Calu3 (cell line): ENCODE measurements at regions not wholly inside any gene's neighbourhood (a gene's known extent, or its start where the extent isn't known, plus 50 kb on each side); places are given as distances from the start of the nearest gene placed in this dataset.

ENCODE experiments used
- BruUV-seq: library from RNA; stranded (reverse); fragments of 400-500 nt; replicated peaks from 2 replicates; lab custom pipeline; 2021; lab: Mats Ljungman, UMichigan
- CTCF ChIA-PET: fragments of 300-600 bp; sonication (Branson Sonifier 250); formaldehyde crosslinking; loops from one replicate; lab custom pipeline; 2022; ENCODE audit warnings: antibody characterized with exemption; lab: Charles Lee
- DNase-seq: peaks from one replicate; pipeline ENCODE4 v3.0.0; 2022
- H3K27ac Mint-ChIP-seq: one replicate; pipeline ENCODE4 v1.8.0; 2022; ENCODE audit warnings: mixed read lengths; ENCODE audit not compliant: unreplicated experiment
- H3K27me3 Mint-ChIP-seq: one replicate; pipeline ENCODE4 v1.8.0; 2022; ENCODE audit warnings: mixed read lengths; ENCODE audit not compliant: unreplicated experiment
- H3K36me3 Mint-ChIP-seq: one replicate; pipeline ENCODE4 v1.8.0; 2022; ENCODE audit warnings: mild to moderate bottlenecking, moderate library complexity, mixed read lengths; ENCODE audit not compliant: insufficient read depth, unreplicated experiment
- H3K4me1 Mint-ChIP-seq: one replicate; pipeline ENCODE4 v1.8.0; 2022; ENCODE audit warnings: mild to moderate bottlenecking, low read depth, mixed read lengths; ENCODE audit not compliant: unreplicated experiment
- H3K4me3 Mint-ChIP-seq: one replicate; pipeline ENCODE4 v1.8.0; 2022; ENCODE audit warnings: mild to moderate bottlenecking, low read depth, moderate library complexity, mixed read lengths; ENCODE audit not compliant: unreplicated experiment
- H3K9me3 Mint-ChIP-seq: one replicate; pipeline ENCODE4 v1.8.0; 2022; ENCODE audit warnings: low read depth, mixed read lengths; ENCODE audit not compliant: unreplicated experiment
- intact Hi-C: fragments of 100-400 bp; cut with micrococcal nuclease; formaldehyde crosslinking; loops from one replicate; pipeline ENCODE4 v1.10.0; 2022; ENCODE audit not compliant: unreplicated experiment
- TF ChIP-seq, protein P1 (sequence below): fragments of 200-600 bp; IDR thresholded peaks from one replicate; pipeline ENCODE4 v1.8.0; 2022; ENCODE audit warnings: antibody characterized with exemption; ENCODE audit not compliant: unreplicated experiment

DNA sequence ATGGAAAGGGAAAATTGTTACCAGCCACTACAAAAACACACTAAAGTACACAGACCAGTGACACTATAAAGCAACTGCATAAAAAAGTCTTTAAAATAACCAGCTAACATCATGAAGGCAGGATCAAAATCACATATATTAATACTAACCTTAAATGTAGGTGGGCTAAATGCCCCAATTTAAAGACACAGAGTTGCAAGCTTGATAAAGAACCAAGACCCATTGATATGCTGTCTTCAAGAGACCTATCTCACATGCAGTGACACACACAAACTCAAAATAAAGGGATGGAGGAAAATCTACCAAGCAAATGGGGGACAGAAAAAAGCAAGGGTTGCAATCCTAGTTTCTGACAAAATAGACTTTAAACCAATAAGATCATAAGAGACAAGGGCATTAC, 246.3 kb downstream of the SEC16B start:
- CTCF ChIA-PET: no interaction called here
- no peak overlapping the region for H3K27ac Mint-ChIP-seq
- peaks cover 37% of the 10 kb centered on the region for H3K27me3 Mint-ChIP-seq
- H3K36me3 Mint-ChIP-seq: no peaks in the 10 kb centered on the region
- intact Hi-C loops: no loop called here
- H3K4me3 Mint-ChIP-seq: no peak overlapping the region
- no peak for DNase-seq
- H3K4me1 Mint-ChIP-seq: no peaks in the 10 kb centered on the region
- no TSS peak for BruUV-seq
- TF ChIP-seq, protein P1, sequence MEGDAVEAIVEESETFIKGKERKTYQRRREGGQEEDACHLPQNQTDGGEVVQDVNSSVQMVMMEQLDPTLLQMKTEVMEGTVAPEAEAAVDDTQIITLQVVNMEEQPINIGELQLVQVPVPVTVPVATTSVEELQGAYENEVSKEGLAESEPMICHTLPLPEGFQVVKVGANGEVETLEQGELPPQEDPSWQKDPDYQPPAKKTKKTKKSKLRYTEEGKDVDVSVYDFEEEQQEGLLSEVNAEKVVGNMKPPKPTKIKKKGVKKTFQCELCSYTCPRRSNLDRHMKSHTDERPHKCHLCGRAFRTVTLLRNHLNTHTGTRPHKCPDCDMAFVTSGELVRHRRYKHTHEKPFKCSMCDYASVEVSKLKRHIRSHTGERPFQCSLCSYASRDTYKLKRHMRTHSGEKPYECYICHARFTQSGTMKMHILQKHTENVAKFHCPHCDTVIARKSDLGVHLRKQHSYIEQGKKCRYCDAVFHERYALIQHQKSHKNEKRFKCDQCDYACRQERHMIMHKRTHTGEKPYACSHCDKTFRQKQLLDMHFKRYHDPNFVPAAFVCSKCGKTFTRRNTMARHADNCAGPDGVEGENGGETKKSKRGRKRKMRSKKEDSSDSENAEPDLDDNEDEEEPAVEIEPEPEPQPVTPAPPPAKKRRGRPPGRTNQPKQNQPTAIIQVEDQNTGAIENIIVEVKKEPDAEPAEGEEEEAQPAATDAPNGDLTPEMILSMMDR: no peak
- H3K9me3 Mint-ChIP-seq: peaks cover 3% of the 10 kb centered on the region

DNA sequence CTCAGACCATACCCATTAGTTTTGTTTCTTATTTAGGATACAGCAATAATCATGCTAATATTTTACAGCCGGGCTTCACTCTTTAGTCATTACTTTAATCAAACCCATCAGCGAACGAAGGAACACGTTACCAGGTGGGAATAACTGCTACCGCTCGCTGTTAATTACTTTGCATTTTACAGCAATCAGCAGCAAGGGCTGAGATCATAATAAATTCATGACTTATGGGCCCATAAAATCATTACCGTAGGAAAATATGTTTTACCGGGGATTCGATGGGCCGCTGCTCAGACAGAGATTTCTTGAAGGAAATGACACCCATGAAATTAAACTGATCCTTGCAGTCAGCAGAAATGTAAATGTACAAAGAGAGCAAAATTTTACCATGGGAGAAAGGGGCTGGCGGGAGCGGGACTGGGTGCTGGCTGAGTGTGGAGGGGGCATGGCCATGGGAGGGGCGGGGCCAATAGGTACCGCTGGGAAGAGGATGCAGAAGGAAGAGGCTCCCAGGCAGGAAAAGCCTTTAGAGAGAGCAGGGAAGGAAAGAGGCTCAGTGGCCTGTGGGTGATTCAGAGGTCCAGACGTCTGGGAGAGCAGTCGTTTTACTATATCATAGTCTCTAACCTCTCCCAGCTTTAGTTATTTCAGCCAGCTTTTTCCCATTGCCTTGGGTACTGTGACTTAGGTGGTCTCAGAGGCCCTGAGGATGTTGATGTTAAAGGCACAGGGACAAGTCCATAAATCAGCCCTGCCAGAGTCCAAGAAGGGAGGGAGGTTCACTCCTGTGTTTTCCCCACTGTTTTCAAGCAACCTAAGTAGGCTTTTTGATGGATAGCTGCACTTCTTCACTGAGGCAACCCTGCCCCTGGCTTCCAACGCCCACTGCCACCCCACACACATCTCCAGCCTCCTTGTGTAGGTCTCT, 258.9 kb downstream of the SEC16B start:
- Mint-ChIP-seq H3K36me3 (no peaks in the 10 kb centered on the region), H3K27ac (no peak overlapping the region), H3K4me1 (no peaks in the 10 kb centered on the region), H3K27me3 (peaks cover 50% of the 10 kb centered on the region), H3K4me3 (no peak overlapping the region), H3K9me3 (no peaks in the 10 kb centered on the region)
- DNase-seq: no peak
- TF ChIP-seq, protein P1: no peak
- BruUV-seq: no TSS peak
- intact Hi-C loops: no loop called here
- CTCF ChIA-PET: interaction anchor here (0.6 kb wide), 1 partner anchor 17 kb away, joined by 3 read pairs; no protein-coding TSS in a partner anchor

DNA sequence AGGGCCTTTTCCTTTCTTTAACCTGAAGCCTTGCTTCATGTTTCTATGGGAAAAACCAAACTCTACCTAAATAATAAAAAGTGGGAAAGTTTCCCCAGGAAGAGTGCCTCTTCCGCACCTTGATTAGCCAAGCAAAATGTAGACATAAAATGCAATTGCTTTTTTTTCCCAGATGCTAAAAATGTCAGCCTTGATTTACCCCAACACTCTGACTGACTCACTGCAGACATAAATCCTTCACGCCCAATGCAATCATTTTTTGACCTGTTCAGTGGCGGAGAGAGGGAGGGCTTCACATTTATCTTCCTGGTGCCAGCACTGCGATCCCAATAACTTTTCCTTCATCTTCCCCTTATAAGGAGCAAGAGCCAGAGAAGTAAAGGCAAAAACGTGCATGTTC, 261.5 kb downstream of the SEC16B start:
- DNase-seq: no peak
- intact Hi-C loops: no loop called here
- Mint-ChIP-seq H3K4me1 (no peaks in the 10 kb centered on the region), H3K27me3 (peaks cover 74% of the 10 kb centered on the region), H3K36me3 (no peaks in the 10 kb centered on the region), H3K27ac (no peak overlapping the region), H3K4me3 (no peak overlapping the region), H3K9me3 (no peaks in the 10 kb centered on the region)
- BruUV-seq: no TSS peak
- CTCF ChIA-PET: interaction anchor here (0.6 kb wide), 1 partner anchor 18 kb away, joined by 4 read pairs; no protein-coding TSS in a partner anchor
- TF ChIP-seq, protein P1: no peak

DNA sequence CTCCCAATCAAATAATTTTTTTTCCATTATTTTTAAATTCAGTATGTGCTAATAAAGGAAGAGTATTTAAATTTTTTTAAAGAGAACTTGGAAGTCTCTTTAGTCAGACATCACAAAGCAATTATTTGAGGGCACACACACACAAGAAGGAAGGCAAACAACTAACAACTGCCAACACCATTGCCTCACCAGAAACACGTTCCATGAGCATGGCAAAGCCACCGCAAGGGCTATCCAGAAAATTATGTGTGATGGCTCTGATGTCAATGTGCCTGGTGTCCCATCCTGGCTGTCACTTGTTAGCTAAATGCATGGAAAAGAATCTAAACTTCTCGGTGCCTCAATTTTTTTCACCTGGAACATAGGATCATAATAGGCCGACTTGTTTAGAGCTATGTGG, 262.9 kb downstream of the SEC16B start:
- H3K4me3 Mint-ChIP-seq: no peak overlapping the region
- TF ChIP-seq, protein P1: no peak
- H3K9me3 Mint-ChIP-seq: no peaks in the 10 kb centered on the region
- no peak overlapping the region for H3K27ac Mint-ChIP-seq
- CTCF ChIA-PET: no interaction called here
- no peak for DNase-seq
- BruUV-seq: no TSS peak
- no peaks in the 10 kb centered on the region for H3K4me1 Mint-ChIP-seq
- intact Hi-C loops: no loop called here
- peaks cover 76% of the 10 kb centered on the region for H3K27me3 Mint-ChIP-seq
- no peaks in the 10 kb centered on the region for H3K36me3 Mint-ChIP-seq
